ENCODE measurements at regions not wholly inside any gene's neighbourhood (a gene's known extent, or its start where the extent isn't known, plus 50 kb on each side); places are given as distances from the start of the nearest gene placed in this dataset.

DNA sequence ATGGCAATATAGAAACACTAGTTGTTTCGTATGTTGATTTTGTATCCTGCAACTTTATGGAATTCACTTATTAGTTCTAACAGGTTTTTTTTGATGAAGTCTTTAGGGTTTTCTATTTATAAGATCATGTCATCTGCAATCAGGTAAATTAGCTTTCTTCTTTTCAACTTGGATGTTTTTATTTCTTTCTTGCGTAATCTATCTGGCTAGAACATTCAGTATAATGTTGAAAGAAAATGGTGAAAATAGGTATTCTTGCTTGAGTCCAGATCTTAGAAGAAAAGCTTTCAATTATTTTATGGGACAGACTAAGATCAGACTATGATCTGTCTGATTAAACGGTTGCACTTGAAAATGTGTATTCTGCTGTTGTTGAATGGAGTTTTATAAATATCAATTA is 820.8 kb upstream of the ADGRB3 start:
- TF ChIP-seq, protein P1, sequence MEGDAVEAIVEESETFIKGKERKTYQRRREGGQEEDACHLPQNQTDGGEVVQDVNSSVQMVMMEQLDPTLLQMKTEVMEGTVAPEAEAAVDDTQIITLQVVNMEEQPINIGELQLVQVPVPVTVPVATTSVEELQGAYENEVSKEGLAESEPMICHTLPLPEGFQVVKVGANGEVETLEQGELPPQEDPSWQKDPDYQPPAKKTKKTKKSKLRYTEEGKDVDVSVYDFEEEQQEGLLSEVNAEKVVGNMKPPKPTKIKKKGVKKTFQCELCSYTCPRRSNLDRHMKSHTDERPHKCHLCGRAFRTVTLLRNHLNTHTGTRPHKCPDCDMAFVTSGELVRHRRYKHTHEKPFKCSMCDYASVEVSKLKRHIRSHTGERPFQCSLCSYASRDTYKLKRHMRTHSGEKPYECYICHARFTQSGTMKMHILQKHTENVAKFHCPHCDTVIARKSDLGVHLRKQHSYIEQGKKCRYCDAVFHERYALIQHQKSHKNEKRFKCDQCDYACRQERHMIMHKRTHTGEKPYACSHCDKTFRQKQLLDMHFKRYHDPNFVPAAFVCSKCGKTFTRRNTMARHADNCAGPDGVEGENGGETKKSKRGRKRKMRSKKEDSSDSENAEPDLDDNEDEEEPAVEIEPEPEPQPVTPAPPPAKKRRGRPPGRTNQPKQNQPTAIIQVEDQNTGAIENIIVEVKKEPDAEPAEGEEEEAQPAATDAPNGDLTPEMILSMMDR (IDR thresholded peaks at IDR 0.05; ENCODE audit: low read depth, low read length): no peak
- TF ChIP-seq EZH2phosphoT487 (IDR thresholded peaks at IDR 0.05; ENCODE audit: low read depth): no peak
